HG02610 (cell line): ENCODE measurements at regions not wholly inside any gene's neighbourhood (a gene's known extent, or its start where the extent isn't known, plus 50 kb on each side); places are given as distances from the start of the nearest gene placed in this dataset.

Experiments used
- ATAC-seq: cut with Tn5 transposase; IDR thresholded peaks from one replicate; pipeline ENCODE4 v1.9.1; 2021; ENCODE audit warnings: mild to moderate bottlenecking, moderate library complexity; ENCODE audit not compliant: unreplicated experiment

DNA sequence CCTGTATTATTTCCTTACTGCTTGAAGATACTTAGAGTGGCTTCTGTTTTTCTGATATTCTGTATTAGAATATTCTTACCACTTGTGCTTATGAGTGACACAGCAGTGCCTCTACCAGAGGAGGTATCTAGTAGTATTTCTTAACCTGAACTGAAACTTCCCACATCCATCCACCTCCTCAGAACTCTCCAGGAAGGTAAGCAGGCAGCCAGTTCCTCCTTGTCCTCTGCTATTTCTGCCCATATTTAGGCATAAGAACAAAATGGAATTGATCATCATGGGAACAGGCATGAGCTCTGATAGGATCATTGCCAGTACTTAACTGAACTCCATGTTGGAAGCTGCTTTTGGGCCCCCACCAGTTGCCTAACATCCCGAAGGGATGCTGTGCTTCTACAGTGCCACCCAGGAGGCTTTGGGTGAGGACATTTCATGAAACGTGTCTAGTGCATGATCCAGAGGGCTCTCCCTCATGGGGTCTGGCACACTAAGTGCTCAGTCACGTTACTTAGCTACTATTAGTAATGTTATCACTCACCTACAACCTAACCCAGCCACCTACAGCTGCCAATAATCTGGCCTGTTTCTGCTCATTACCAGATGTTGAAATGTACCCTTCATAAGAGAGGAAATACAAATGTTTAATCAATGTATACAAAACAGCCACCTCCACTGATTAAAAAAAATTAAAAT, 520.7 kb downstream of the EIPR1 start:
- ATAC-seq: no peak

DNA sequence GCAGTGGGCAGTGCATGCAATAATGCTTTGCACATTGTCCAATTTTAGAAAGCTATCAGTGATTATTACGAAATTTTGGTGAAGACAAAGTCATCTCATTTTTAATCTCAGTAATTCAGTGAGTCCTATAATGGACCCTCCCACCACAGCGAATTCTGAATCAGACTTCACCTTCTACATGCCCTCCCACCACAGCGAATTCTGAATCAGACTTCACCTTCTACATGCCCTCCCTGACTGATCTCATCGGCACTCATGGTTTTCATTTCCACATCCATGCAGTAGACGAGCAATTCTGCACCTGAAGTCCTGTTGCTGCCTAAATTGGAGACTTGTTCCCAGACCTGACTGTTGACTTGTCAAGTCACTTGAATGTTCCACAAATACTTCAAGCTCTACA, 522.3 kb downstream of the EIPR1 start:
- ATAC-seq: no peak

DNA sequence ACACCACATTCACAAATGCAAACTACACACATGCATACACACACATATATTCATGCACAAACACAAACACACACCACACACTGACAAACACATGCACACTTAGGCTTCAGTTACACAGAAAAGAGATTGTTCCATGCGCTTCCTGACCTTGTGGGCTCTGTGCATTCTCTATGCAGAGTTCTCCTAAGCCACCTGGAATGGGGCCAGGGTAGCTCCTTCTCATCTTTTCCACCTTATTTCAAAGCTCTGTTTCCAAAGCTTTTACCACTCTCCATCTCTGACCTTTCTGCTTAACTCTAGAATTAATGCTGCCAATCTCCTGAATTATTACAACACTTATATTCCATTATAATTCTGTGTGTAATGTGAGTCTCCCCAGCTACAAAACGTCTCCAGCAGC, 522.3 kb upstream of the MYT1L start:
- ATAC-seq: no peak

DNA sequence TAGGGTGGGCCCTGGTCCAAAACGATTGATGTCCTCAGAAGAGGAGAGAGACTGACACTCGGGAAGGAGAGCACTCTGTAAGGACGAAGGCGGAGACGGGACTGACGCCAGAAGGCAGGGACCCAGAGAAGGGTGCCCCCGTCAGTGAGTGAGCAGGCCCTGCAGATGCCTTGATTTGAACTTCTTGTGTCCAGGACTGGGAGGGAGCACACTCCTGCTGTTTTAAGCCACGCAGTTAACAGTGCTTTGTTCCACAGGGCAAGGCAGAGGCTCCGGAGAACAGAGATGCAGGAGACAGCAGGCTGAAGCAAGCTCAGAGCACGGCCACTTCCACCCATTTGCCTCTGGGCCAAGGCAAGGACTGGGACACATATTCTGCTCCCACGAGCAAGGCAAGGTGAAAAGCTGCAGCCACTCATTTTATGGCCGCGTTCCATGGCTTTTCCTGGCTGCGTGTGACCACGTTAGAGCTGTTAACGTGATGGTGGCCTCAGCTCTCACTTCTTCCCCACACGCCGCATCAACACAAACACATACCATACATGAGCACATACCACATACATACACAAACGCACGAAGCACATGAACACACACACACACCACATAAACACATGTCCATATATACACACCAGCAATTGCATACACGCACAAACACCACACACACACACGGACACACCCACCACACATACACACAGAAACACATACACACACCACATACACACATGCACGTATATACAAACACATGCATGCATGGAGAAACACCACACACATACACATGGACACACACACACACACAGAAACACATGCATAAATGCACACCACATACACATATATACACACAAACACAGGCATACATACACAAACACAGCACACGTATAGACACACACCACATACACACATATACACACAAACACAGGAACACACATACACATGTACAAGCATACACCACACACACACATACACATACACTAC, 521.0 kb upstream of the MYT1L start:
- ATAC-seq: no peak

DNA sequence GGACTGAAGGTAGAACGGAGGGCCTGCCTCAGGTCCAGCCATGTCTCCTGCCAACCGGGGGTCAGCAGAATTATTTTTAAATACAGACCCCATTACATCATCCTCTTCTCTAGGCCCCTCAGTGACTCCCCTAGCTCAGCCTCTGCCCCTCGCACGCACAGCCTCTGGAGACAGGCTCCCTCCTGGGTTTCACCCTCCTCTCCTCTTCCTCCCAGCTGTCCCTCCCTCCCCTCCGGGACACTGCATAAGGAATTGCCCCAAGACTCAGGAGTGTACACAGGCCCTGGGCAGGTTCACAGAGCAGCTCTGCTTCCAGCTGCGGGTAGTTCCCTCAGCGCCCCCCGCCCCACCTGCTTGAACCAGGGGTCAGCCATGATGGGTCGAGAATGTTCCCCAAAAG, 520.2 kb upstream of the MYT1L start:
- ATAC-seq: no peak

DNA sequence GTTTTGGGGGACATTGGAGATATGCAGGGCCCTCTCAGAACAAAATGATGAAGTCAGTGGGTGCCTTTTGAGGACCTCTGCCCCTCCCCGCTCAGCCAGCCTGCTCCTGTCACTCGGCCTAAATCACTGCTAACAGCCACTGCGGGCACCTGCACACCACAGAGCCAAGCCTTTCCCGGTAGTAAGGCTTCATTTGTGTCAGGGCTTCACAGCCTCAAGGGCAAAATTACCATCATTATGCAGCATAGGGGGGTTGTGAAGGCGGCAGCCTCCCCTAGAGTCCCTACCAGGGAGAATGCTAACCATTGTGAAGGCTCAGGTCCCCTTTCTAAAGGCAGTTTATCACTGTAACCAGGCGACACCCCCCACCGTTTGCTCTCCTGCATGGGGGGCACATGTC, 519.8 kb upstream of the MYT1L start:
- ATAC-seq: no peak

DNA sequence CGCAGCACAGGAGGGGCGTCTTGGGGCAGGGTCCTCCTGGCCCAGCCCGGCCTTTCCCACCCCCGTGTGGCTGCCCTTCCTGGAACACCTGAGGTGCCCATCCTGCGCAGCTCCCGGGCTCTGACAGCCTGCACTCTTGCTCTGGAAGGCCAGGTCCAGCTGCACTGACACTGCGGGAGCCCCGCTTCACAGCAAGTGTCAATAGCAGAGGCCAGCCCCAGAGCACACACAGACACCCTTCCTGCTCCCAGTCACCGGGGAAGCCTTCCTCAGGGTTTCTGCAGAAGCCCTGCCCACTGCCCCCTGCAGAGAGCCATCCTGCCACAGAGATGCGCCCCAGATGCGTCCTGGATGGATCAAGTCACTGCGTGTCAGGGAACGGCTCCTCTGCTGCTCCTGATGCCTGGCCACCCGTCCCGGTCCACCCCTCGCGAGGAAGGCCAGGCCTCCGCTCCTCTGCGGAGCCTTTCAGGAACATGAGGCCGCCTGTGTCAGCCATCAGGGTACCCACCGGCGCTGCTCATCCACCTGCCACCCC, 519.2 kb upstream of the MYT1L start:
- no peak for ATAC-seq

DNA sequence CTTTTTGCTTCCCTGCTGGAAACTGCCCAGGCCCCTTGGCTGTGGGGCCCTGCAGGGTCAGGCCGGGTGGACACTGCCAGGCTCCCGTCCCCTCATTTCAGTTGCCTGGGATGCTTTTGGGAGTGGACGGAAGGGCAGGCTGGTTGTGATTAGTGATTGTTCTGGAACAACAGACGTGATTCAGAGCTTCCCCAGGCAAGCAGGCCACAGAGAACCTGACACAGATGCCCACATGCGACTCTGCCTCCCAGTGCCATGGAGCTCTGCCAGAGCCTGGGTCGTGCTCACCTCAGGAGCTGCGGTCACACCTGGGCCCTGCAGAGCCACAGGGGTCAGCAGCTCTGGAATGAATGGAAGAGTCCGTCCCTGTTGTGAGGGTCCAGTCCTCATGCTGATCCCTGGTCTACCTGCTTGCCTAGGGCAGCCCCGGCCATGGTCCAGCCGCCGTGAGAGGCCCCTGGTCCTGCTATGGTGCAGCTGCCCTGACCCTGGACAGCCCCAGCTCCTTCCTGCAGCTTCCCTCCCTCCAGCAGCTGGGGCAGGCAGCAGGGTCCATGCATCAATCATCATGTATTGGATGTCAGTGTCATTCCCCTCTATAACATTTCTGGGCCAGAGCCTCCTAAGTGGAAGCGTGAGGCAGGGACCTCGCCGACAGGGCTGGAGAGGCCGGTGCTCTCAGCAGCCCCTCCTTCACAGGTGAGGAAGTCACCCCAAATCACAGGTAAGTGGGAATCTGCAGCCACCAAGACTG, 518.6 kb upstream of the MYT1L start:
- no peak for ATAC-seq

DNA sequence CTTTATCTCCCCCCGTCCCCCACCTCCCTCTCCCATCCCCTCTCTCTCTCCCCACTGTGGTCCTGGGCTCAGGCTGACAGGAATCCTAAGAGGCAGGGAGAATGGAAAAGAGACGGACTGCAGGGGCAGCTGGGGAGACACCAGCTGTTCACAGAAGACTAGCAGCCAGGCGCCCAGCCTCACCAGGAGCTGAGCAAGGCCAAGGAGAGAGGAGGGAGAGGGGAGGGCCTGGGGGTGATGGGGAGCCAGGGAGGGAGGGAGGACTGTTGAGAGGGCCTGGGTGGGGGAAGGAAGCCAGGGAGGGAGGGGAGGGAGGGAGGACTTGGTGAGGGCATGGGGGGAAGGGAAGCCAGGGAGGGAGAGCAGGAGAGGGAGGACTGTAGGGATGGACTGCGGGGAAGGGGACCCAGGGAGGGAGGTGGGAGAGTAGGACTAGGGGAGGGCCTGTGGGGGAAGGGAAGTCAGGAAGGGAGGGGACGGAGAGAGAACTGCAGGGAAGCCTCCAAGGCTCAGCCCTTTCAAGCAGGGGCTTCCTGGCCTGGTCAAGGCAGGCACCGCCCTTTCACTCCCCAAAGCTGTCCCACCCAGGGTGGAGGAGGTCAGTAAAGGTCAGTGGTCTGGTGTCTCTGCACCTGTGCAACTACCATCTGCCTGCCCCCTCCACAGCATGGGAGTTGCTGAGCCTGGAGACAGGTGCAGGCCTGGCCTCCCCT, 517.7 kb upstream of the MYT1L start:
- no peak for ATAC-seq

DNA sequence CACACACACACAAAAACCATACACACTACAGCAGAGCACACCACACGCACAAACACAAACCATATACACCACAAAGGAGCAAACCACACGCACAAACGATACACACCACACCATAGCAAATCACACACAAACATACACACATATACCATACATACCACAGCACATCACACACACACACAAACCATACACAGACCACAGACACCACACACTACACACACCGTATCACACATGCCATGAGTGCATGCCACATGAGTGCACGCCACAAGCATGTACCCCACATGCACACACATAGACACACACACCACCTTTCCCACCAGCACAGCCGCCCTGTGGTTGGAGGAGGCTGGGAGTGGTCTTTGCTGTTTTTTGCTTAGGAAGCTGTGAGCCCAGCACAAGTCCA, 517.1 kb upstream of the MYT1L start:
- no peak for ATAC-seq

DNA sequence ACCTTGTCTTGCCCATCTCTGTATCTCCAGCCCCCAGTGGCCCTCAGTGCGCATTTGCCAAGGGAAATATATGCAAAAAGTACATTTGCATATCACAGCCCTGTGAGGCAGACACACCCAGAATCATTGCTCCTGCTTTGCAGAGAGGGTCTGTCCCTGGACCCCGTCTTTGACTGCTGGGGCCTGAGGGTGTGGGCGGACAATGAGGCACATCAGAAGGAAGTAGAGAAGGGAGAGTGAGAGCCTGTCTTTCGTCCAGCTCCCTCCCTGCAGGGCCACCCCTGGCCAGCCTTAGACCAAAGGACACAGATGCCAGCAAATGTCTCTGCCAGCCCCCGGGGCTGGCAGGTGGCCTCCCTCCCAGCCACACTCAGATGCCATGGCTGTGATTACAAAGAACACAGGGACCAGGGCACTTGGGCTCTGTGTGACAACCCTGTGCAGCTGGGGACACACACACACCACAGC, 516.2 kb upstream of the MYT1L start:
- no peak for ATAC-seq

DNA sequence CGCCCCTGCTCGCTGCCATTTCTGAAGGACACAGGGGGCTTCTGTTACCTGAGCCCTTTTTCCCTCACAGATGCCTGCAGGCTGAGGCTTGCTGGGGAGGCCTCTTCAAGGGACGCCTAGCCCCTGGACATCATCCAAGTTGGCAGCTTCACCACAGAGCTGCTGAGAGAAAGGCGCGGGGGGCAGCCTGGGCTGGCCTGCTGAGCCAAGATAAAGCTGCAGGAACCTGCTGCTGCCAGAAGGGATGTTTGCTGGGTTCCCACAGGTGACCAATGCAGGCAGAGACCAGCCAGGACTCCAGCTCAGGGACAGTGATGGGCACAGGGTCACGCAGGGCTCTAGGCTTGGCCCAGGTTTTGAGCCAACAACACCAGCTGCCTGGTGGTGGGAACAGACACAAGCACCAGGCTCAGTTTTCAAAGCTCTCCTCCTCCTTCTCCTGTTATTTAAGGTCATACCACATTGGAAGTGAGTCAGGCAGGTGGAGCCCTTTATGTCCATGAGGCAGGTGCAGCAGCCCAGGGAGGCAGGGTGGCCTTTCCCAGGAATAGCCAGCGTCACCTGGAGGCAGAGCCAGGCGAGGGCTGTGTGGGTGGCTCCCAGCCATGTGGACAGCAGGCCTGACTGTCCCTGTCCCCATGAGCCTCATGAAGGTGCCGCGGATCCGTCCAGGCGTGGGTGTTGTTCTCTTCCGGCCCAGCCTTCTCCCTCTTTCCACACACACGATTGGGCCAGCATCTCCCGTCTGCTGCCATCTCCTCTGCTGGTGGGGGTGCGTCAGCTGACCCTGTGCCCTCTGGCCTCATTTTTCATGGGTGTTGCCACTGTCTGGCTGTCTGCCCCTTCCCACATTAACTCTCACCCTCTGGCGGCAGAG, 515.5 kb upstream of the MYT1L start:
- no peak for ATAC-seq

DNA sequence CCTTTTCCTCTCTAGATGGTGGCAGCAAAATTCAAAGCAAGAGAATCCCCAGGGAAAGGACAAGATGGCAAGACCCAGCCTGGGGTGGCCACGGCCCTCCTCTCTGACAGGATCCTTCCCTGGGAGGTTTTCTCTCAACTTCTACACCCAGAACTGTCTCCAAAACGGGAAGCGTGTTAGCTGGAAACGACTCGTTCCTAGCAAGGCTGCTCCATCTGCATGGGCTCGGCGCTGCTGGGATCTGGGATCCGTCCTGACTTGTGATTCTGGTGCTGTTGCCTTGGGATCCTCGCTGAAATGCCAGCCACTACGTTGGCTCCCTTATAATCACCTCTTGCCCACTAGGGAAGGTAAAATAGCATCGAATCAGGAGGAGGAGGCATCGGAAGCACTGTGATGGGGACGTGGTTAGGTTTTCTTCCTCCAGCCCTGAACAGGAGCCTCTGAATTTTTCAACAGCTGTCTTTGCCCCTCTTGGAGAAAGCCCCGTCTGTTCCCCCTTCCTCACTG, 514.8 kb upstream of the MYT1L start:
- ATAC-seq: no peak

DNA sequence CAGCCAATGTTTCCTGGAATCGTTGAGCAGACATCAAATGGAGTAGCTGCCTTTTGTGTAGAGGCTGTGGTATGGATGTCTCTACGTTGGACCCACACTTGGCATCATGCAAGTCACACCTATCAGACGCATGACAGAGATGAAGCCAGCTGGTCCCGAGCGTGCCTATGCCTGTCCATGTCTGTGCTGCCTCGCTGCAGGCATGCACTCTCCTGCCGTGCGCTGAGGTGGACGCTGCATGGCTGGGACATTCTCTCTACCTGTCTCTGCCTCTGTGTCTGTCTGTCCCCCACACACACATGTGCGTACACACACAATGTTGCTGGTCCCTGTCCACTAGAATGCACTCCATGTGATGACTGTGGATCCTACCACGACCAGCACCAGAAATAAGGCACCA, 514.2 kb upstream of the MYT1L start:
- ATAC-seq: no peak

DNA sequence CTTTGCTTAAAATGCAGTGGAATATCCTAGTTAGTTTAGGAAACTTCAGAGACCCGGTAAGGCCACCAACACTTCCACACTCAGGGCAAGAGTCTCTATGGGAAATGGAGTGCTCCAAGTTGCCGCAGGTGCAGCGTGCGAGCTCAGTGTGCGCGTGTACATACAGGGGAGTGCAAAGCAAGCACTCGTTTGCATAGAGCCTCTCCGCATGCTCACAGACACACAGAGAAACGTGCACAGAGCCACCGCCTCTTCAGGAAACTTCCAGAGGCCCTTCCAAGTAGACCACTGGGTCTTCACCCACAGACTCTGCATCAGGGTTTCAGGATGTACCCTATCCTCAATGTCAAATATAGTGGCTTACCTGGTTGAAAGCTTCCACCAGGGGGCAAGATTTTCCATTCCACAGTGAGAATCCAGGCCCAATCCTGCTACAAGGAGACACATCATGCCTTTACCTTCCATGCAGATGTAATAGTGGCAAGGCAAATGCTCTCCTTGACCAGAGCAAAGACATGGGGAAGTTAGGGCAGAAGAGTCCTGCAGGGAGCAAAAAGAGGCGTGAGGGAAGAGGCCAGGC, 513.0 kb upstream of the MYT1L start:
- ATAC-seq: no peak

DNA sequence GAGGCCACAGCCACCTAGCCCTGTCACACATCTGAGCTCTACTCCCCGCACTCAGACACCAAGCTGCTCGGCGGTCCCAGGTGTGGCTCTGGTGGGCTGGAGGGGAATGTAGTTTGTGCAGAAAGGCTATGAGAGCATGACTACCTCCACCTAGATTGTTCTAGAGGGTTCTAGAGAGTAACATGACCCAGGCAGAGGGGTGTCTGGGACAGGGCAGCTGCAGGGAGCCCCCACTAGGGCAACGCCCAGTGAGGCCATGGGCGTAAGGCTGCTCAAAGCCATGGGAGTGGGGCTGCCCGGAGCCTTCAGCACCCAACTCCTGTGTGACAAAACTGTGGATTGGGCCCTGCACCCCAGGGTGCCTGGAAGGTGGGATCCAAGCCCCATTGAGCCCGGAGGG, 511.4 kb upstream of the MYT1L start:
- no peak for ATAC-seq

DNA sequence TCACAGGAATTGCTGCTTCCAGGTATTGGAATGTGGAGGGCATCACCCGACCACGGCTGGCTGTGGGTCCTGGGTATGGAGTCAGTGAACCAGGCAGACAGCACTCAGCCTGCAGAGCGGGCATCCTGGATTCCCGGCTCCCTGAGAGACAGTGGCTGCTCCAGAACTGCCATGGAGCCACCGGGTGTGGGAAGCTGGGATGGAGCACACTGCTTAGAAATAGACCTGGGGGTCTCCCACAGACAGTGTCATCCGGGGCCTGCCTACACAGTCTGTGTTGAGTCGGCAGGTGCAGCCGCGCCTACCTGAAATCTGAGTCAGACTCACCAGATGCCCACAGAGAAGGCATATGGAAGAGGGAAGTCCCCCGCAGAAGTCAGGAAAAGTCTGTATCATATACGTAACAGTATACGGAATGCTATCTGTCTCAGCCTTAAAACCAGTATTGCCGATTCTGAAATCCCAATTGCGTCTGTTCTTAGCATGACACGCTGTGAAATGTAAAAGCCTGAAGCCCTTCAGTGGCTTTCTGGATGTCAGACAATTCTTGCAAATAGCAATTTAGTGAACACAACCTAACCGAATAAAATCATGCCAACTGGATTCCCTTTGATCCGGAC, 509.7 kb upstream of the MYT1L start:
- no peak for ATAC-seq

DNA sequence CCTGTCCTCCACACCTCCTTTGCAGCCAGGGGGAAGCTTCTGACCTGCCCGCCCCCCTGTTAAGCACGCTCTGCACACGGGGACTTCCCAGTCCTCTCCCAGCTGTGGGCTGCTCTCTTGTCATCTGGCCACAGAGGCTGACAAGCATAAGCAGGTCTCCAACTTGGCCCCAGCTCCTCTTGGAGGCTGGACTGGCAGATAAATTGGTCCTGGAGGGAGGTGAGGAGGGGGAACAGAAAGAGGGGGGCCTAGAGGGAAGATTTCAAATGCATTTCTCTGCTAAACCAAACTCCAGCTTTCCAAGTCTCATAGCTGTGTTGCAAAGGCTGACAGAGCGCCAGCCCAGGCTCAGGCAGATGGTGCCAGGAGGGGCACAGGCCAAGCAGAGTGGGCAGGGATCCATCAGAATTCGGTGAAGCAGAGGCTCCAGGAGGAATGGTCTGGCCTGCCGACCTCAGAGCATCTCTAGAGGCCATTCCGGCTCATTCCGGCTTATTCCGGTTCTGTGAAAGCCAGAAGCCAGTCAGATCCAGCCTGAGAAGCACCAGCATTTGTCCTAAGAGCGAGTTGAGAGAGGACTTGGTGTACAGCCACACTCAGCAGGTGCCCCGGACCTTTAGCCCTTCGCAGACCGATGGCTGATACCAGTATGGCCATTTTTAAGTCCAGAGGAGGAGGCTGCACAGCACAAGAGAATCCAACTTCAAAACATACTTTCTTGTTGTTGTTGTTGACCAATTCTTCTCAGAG, 508.9 kb upstream of the MYT1L start:
- ATAC-seq: no peak
